Fibroblast of skin of left biceps (primary cell): ENCODE measurements at regions not wholly inside any gene's neighbourhood (a gene's known extent, or its start where the extent isn't known, plus 50 kb on each side); places are given as distances from the start of the nearest gene placed in this dataset.

Source experiments
- DNase-seq, 2 experiments: peaks; one replicate each; pipeline ENCODE4 v3.0.0-alpha.2; 2013; ENCODE audit warnings: low read depth in 2 of 2

DNA sequence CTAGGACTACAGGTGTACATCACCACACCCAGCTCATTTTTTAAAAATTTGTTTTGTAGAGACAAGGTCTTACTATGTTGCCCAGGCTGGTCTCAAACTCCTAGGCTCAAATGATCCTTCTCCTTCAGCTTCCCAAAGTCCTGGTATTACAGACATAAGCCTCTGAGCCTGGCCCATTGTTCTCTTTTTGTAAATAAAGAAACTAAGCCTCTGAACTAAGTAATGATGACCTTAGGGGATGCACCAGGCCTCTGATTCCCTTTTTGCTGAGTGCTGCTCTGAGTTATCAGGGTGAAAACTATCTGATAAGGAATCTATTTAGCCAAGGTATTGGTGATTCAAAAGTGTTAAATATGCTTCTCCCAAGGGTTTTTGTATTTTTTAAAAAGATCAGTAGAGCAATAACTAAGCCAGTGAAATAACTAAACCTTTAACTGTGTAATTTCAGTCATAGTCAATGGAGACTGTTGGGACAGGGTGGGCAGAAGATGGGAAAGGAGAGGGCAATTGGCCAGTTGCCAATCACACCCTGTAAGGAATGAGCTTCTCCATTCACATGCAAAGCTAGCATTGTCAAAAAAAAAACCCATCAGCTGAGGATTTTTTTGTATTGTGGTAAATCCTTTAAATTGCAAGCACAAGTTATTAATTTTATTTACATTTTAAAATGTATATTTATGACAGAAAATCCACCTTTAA, 194.8 kb upstream of the PFN2 start:
- no peak for DNase-seq

DNA sequence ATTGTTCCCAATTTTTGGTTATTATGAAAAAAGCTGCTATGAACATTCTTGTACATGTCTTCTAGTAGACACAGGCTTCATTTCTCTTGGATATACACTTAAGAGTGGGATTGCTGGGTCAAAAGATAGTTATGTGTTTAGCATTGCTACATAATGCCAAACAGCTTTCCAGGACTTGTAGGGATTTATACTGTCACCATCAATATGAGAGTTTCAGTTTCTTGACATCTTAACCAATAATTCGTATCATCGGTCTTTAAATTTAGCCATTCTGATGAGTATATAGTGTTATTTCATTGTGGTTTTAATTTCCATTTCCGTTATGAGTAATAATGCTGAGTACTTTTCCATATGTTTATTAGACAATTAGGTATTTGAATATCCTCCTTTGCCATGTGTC, 190.3 kb upstream of the PFN2 start:
- no peak for DNase-seq

DNA sequence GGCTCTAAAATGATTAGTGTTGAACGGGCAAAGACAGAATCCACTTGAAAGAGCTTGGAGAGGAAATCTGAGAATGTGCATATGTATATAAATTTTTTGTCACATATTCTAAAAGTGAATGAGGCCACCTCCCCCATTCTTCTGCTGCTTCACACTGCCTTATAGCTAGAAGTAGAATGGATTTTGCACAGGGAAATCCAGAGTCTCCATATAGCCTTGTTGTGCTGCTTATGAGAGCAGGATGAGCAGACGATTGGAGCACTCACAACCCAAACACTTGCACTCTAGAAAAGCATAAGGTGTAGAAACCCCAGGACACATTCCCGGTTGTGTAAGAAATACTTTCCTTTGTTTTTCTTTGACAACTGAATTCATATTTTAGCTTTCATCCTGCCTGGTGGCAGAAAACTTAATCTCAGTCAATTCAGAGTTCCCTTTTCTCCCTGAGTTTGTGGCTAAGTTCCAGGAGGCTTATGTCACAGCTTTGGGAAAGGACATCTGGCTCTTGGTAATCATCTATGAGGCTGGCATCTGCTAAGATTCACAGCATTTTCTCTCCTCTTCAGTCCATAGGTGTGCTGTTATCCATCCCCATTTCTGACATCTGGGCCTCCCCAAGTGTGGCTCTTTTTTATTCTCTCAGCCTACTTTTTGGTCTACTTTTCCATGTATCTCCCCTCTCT, 188.4 kb upstream of the PFN2 start:
- no peak for DNase-seq

DNA sequence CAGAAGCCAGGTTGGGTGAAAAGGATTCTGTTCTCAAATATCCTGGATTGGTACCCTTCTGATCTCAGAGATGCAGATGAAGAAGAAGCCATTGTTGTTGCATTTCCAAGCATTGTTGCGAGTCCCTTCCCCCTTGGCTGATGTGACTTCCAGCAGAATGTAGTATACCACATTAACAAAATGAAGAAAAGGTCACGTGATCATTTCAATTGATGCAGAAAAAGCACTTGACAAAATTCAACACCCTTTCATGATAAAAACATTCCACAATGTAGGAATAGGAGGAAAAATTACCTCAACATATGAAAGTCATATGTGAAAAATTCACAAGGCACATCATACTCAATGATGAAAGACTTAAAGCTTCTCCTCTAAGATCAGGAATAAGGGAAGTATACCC, 181.9 kb upstream of the PFN2 start:
- no peak for DNase-seq

DNA sequence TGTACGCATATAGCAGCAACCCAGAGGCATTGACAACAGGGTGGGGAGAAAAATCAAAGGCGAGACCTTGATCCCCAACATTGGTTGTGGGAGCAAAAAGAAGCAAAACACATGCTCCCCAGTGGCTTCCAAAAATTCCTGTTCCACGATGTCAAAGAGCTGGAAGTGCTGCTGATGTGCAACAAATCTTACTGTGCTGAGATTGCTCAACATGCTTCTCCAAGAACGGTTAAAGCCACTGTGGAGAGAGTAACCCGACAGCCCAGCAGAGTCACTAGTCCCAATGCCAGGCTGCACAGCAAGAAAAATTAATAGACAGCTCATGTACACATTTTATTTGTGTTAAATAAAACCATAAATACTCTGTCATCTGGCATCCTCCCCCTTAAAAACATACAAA, 179.9 kb upstream of the PFN2 start:
- no peak for DNase-seq

DNA sequence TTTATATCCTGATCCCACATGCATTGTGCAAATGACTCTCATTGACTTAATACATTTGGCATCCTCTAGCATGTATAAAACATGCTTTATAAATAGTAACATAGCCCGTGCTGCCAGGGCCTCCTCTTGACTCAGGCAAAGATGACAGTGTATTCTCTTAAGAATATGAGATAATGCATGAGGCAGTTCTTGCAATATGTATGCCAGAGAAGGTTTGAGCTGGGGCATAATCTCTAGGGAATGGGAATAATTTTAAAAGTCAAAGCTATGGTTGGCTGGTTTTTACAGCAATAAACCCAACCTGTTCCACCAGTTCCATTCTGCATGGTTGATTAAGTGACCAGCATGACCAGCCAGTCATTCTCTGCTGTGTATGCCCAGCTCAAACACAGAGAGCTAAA, 179.0 kb upstream of the PFN2 start:
- DNase-seq = peak; percentile 53 to 54

DNA sequence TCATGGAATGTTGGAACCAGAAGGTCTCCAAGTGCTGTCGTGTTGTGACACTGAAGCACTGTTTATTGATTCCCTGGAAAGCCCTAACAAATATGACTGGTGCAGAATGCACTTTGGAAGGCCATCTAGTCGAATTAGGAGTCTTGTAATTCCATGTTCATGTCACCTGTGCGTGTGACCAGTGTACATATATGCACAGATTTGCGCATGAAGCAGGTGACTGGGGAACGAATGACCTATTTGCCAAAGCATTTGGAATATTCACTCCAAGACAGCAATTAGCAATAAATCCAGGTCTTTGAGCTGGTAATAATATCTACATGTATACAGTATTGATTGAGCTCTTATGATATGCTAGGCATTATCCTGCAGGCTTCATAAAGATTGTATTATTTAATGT, 177.5 kb upstream of the PFN2 start:
- DNase-seq = no peak

DNA sequence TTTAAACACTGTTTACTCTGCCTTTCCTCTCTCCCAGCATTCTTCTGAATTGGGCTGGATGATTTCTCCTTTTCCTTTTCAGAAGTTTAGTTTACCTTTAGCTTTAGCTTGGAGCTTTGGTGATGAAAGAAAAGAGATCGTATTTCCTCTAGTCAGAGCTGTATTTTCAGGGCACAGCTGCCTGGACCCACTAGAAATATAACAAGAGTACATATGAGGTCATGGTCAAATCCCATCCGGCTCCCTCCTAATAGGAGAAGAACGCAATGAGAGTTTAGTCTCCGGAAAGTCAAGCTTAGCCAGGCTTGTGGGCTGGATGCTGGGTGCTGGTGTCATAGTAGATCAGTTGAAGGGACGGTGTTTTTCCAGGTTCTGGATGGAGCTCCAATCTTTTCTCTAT, 177.1 kb upstream of the PFN2 start:
- DNase-seq = no peak

DNA sequence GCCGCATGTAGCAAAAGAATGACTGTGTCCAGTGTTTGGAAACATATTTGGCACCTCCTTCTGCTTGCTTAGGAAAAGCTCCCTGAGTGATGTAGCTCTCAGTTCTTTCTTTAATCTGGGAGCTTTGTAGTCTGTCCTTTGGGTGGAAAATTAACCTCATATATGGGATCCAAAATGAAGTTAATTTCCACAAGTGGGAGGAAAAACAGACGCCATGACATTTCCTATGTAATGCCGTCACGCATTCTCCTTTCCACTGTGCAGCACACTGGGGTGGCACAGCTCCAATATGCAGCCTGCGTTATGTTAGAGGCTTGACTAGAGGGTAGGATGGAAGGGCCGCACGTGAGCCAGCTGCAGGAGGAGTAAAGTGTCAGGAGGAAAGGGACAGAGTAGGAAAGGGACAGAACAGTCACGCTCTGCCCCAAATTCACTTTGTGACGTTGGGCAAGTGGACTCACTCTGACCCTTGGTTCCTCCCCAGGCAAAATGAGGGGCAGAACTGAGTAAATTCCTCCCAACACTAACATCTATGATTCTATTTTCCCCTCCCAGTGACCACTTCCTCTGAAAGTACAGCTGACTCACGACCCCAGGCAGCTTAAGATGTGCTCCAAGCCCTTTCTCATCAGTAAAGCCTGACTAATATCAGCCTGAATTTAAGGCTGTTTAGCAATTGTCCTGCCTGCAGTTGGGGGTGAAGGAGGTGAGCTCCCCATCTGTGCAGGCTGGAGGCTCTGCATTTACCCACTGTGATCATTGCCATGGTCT, 176.5 kb upstream of the PFN2 start:
- DNase-seq = peak; percentile 56 to 66

DNA sequence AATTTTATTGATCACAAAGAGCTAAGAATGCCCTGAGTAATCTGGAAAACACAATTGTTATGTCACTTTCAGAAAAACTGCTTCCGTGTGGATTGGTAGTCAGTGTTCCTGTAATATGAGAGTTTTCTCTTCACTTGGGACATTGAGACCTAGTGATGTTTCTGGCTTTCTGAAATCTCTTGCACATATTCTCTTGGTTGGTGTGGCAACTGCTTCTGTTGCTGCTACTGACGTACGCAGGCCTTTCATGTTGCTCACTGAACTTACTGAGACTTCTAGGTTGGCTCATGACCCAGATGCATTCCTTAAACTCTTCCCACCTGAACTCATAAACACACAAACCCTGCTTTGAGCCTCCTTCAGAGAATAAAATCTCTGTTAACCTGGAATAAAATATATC, 175.0 kb upstream of the PFN2 start:
- DNase-seq = no peak

DNA sequence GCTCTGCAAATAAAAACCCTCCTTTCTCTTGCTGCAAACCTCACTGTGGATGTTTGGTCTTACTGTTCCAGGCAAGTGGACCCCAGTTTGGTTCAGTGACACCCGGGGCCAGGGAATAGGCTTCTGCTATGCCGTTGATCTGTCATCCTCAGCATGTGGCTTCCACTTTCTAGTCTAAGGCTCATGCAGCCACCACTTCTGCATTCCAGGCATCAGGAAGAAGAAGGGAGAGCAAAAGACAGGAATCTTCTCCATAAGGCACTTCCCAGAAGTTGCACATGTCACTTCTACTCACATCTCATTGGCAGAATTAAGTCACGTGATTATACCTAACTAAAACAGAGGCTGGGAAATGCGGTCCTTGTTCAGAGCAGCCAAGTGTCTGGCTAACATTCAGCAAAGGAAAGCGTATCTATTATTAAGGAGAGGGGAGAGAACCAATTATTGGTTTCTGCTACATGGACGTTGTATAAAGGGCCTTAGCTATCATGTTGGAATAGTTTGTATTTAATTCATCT, 173.6 kb upstream of the PFN2 start:
- no peak for DNase-seq

DNA sequence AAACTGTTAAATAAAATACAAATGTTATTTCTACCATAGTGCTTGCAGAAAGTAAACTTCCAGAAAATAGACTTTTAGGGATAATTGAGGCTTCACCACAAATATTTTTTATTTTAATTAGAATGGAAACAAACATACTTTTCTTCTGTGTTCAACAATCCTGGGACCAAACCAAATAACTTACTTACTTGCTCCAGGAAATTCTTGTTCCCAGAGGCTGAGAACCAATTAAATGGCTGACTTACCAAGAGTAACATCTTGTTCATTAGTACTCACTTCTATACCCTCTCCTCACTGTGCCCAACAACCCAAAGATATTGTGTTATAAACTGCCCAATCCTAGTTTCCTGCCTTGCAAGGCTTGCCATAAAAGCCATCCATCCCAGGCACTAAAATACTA, 172.2 kb upstream of the PFN2 start:
- DNase-seq = no peak

DNA sequence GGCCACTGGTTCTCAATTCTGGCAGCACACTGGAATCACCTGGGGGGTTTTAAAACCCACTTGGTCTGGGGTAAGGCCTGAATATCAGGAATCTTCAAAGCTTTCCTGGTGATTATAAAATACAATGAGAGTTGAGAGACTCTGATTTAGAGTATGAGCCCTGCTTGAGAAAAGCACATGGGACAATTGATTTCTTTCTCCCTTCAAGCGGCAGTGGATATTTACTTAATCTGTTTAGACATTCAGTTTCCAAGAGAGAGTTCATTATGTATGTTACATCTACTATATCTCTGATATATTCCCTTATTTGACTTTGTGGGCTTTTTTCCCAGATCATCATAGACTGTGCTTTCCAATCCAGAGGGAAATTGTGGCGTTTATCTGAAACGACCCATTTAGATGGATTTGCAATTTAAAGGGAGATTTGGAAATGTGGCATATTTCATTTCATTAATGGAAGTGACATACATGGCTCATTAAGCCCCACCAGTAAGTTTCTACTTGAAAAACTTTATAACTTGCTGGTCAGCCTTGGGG, 171.2 kb upstream of the PFN2 start:
- DNase-seq = no peak

DNA sequence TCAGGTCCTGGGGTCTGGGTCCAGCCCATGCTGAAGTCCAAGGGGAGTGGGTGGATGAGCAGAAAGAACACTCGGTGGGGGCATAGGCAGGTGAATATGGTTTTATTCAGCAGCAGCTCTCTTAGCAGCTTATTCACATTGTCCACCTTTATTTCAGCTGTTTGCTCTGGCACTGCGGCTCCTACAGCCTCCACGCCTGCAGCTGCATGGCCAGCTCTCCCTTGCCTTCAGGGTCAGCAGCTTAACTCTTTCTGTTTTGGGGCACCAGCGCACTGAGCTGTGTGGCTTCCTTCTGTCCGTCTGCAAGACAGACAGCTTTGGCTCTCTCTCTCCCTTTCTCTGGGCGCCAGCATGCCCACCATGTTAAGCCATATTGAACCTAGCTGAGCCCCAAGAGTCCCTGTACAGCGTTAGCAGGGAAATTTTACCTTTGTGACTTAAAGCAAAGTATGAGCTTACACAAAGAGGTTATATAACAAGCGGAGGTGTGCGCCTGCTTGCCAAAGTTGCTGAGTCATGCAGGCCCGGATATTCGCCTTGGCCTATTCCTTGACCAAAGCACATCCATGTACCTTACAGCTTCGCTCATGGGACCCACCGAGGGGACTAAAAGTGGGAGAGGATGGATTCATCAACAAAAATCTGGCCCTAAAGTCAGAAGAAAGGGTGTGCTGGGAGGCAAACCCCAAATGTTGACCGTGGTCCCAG, 170.1 kb upstream of the PFN2 start:
- no peak for DNase-seq

DNA sequence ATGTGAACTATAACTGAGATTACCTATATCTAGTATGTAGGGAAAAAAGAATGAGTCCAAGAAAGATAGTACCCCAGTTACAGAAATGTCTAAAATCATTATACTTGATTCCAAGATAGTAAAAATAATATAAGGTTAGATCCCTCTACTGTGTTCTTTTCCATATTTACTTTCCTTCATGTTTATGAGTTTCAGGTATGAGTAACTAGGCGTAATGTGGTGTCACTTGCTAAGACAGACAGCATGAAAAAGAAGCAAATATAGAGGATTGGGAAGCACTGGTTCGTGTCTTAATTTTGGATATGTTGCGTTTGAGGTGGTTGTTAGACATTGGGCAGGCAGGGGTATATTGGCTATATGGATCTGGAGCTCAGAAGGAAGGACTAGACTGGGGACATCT, 168.1 kb upstream of the PFN2 start:
- DNase-seq = no peak

DNA sequence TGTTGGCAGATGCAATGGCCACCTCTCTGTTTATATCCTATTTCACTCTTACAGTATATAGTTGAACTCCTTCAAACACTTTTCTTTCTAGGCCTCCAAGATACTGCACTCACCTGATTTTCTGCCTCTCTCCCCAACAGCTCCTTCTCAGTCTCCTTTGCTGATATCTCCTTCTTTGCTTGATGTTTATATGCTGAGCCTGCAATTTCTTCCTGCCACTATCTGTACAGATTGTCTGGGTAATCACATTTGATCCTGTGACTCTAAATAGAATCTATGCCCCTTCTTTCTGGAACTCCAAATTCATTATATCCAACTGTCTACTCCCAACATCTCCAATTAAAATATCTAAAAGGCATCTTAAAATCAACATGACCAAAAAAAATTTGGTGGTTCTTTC, 165.5 kb upstream of the PFN2 start:
- DNase-seq = no peak

DNA sequence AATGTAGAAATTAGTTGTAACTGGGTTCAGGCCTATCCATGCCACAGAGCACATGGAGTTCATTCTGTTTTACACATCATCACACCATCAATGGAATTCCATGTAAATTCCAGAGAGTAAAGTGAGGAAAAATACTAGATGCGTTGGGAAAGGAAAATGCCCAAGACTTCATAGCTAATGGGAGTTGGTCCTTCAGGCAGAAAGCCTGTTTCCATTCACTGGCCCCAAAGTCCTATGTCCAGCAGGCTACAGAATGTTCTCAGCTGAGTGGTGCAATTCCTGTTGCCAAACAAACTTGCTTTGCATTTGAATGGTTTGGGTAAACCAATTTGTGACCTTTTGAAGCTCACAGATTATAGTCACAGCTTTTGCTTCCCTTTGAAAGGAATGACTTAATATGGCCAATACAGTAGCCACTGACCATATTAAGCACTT, 164.6 kb upstream of the PFN2 start:
- peak; percentile 51 to 58 for DNase-seq

DNA sequence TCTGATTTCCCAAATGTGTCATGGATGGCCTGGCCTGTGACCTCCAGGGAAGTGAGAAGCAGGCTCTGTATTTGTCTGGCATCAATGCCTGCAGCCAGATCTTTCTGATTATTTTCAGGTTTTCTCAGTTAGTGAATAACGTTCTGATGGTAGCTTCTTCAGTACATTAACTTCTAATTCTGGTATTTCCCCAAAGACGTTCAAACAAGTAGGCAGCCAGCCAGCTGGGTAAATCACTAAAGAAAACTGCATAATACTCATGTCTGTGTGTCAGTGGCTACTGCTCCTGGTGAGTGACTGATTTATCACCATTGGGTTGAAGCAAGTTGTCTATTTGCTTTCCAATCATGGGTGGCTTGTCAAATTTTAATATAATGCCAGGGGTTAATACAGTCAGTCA, 162.6 kb upstream of the PFN2 start:
- peak in 1 of 2 experiments; percentile 40 for DNase-seq

DNA sequence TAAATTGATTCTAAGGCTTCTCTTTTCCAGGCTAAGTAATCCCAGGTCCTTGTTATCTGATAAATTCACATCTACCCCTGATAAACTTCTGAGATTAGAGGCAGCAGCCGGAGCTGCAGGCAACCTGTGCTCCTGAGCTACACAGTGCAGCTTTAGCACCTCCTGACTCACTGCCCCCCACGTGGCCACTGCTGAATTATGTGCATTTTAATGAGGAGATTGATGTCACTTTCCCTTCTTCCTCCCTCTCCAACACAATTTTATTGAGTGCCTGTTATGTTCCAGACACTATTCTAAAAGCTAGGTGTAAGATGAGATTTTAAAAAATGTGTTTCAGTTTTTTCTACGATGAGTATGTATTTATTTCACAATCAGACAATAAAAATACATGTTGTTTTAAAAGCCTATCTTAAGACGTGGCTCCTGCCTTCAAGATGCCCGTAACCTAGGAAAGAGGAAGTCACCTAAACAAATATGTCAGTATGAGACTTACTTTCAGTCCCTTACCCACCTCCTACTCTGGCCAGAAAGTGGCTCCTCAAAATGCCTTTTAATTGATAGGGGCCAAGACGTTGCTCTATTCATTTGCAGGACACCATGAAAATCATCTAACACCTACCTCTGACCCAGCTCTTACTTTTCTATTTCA, 161.5 kb upstream of the PFN2 start:
- no peak for DNase-seq

DNA sequence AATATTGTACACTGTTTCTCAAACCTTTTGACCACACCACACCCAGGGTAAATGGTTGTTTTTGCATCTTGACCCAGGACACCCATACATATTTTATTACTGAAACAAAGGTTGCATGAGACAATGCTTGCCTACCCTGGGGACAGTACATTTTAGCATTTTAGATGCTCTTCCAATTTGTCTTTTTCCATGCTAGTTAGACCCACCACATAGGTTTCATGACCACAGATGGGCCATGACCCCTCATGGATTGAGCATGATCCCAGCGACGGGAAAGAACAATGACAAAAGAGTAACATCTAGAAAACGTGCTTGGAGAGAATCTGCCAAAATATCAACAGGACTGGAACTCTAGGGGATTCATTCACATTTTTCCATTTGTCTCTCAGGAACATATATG, 161.0 kb upstream of the PFN2 start:
- DNase-seq = no peak

DNA sequence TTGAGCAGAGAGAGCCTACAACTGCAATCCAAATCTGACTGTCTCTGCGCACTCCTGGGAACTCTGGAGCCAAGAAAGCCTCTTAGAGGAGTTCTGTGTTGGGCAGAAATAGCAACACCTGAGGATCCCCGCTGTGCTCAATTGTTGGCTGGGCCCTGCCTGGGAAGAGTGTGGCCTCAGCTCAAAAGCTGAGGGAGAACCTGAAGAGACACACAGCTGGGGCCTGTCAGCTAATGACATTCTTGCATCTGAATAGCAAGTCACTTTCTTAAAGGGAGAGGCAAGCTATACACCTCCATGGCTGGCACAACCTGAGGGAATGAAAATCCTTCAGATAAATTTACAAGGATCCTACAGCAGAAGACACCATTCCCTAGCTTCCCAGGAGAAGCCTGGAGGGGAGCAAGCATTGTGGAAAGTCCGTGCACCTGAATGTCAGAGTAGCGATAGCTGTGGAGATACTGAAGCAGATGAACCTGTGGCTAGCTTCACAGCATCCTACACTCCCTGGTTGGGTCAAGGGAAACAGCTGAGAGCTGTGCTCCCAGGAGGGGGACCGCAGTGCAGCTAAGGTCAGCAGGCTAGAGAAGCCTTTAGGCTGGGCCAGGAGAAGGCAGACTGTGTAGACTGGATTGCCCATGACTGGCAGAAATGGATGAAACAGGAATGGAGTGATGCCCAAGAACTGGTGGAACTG, 159.9 kb upstream of the PFN2 start:
- DNase-seq = no peak
